RPMI7951 (cell line): ENCODE measurements at regions not wholly inside any gene's neighbourhood (a gene's known extent, or its start where the extent isn't known, plus 50 kb on each side); places are given as distances from the start of the nearest gene placed in this dataset.
"Not testable (repeated sequence)": the region's sequence is repeated elsewhere in the genome, so short reads cannot be mapped to it uniquely, and the experiment has no call there.

Experiments
- DNase-seq: peaks from one replicate; pipeline ENCODE4 v3.0.0-alpha.2; 2012; ENCODE audit warnings: low read depth

- no peak for DNase-seq
These were observed 491.7 kb upstream of the LMO3 start for GRCh38 chr12:17097674-17098073.

- DNase-seq = no peak
These were observed 478.9 kb upstream of the LMO3 start for GRCh38 chr12:17084831-17085230.

GRCh38 chr12:17079251-17079909, 473.4 kb upstream of the LMO3 start:
- DNase-seq = no peak

- DNase-seq = no peak
These were observed 471.6 kb upstream of the LMO3 start for GRCh38 chr12:17077594-17077993.

GRCh38 chr12:17076811-17077210, 470.8 kb upstream of the LMO3 start:
- no peak for DNase-seq

- no peak for DNase-seq
These were observed 470.2 kb upstream of the LMO3 start for GRCh38 chr12:17076028-17076744.

- DNase-seq = no peak
These were observed 458.9 kb upstream of the LMO3 start for GRCh38 chr12:17064834-17065233.

GRCh38 chr12:17062267-17063036, 456.5 kb upstream of the LMO3 start:
- DNase-seq = no peak

GRCh38 chr12:17060260-17060659, 454.3 kb upstream of the LMO3 start:
- no peak for DNase-seq

- DNase-seq = no peak
These were observed 450.6 kb upstream of the LMO3 start for GRCh38 chr12:17056546-17056945.

GRCh38 chr12:17038923-17039322, 433.0 kb upstream of the LMO3 start:
- DNase-seq = no peak

- DNase-seq = no peak
These were observed 429.4 kb upstream of the LMO3 start for GRCh38 chr12:17035372-17035771.

- DNase-seq = no peak
These were observed 424.4 kb upstream of the LMO3 start for GRCh38 chr12:17030338-17030737.

GRCh38 chr12:17028348-17028747, 422.4 kb upstream of the LMO3 start:
- DNase-seq = no peak

GRCh38 chr12:17025424-17025823, 419.5 kb upstream of the LMO3 start:
- DNase-seq = not testable (repeated sequence)

GRCh38 chr12:17020765-17021164, 414.8 kb upstream of the LMO3 start:
- no peak for DNase-seq

GRCh38 chr12:17017402-17017801, 411.4 kb upstream of the LMO3 start:
- no peak for DNase-seq

GRCh38 chr12:17016116-17016864, 410.3 kb upstream of the LMO3 start:
- DNase-seq = no peak

- DNase-seq = no peak
These were observed 409.5 kb upstream of the LMO3 start for GRCh38 chr12:17015501-17015900.

- DNase-seq = not testable (repeated sequence)
These were observed 401.6 kb upstream of the LMO3 start for GRCh38 chr12:17007442-17008040.

GRCh38 chr12:16998538-16998937, 392.6 kb upstream of the LMO3 start:
- DNase-seq = not testable (repeated sequence)

GRCh38 chr12:16984484-16984883, 378.5 kb upstream of the LMO3 start:
- no peak for DNase-seq
